B cell (primary cell): ENCODE measurements at regions not wholly inside any gene's neighbourhood (a gene's known extent, or its start where the extent isn't known, plus 50 kb on each side); places are given as distances from the start of the nearest gene placed in this dataset.

Source experiments
- CTCF ChIP-seq: fragments of 200-600 bp; IDR thresholded peaks from one replicate; pipeline ENCODE4 v1.8.0; 2022; ENCODE audit warnings: antibody characterized with exemption, mild to moderate bottlenecking
- EZH2 ChIP-seq: IDR thresholded peaks from 2 replicates; pipeline ENCODE4 v1.6.1; 2012; ENCODE audit warnings: borderline replicate concordance, low read depth, mild to moderate bottlenecking, moderate library complexity, low read length; ENCODE audit not compliant: insufficient read depth, poor library complexity, severe bottlenecking

- TF ChIP-seq CTCF (no peak), EZH2 (no peak)
Measured at GRCh38 chr2:76330865-76331264, 620.1 kb upstream of the GCFC2 start.
